Neural progenitor cell (in vitro differentiated cells): ENCODE measurements at regions not wholly inside any gene's neighbourhood (a gene's known extent, or its start where the extent isn't known, plus 50 kb on each side); places are given as distances from the start of the nearest gene placed in this dataset.

ENCODE experiments used
- DNase-seq: peaks from one replicate; pipeline ENCODE4 v3.0.0-alpha.2; 2016; ENCODE audit warnings: low spot score
- H2AFZ ChIP-seq: fragments of 200-600 bp; sonication (generic); replicated peaks from 2 replicates; pipeline ENCODE4 v1.6.1; 2016; ENCODE audit warnings: antibody characterized with exemption
- H3F3A ChIP-seq: fragments of 200-600 bp; sonication (generic); 2 replicates; pipeline ENCODE4 v1.6.1; 2016; ENCODE audit warnings: antibody characterized with exemption, low read depth
- H3K27ac ChIP-seq: fragments of 200-600 bp; sonication (generic); 2 replicates; pipeline ENCODE4 v1.5.1; 2016; ENCODE audit warnings: mild to moderate bottlenecking
- H3K27me3 ChIP-seq: fragments of 200-600 bp; sonication (generic); 2 replicates; pipeline ENCODE4 v1.6.1; 2016; ENCODE audit warnings: mild to moderate bottlenecking, moderate library complexity
- H3K36me3 ChIP-seq: fragments of 200-600 bp; sonication (generic); 2 replicates; pipeline ENCODE4 v1.5.1; 2016
- H3K4me1 ChIP-seq: fragments of 200-600 bp; sonication (generic); 2 replicates; pipeline ENCODE4 v1.6.1; 2016; ENCODE audit warnings: mixed run types
- H3K4me2 ChIP-seq: fragments of 200-600 bp; sonication (generic); 2 replicates; pipeline ENCODE4 v1.6.1; 2016
- H3K4me3 ChIP-seq: fragments of 200-600 bp; sonication (generic); 2 replicates; pipeline ENCODE4 v1.5.1; 2016
- H3K79me2 ChIP-seq: fragments of 200-600 bp; sonication (generic); 2 replicates; pipeline ENCODE4 v1.6.1; 2016; ENCODE audit warnings: low read depth
- H3K9ac ChIP-seq: fragments of 200-600 bp; sonication (generic); 2 replicates; pipeline ENCODE4 v1.6.1; 2016
- H3K9me3 ChIP-seq: fragments of 200-600 bp; sonication (generic); 2 replicates; pipeline ENCODE4 v1.5.1; 2016; ENCODE audit warnings: low read depth
- H4K20me1 ChIP-seq: fragments of 200-600 bp; sonication (generic); 2 replicates; pipeline ENCODE4 v1.6.1; 2016; ENCODE audit warnings: low read depth
- H3K27ac Mint-ChIP-seq: 3 replicates; pipeline ENCODE4 v1.8.0; 2021; ENCODE audit warnings: mixed read lengths
- H3K27me3 Mint-ChIP-seq: 2 replicates; pipeline ENCODE4 v1.8.0; 2022; ENCODE audit warnings: low read depth, mild to moderate bottlenecking, inconsistent platforms, moderate library complexity, mixed read lengths; ENCODE audit not compliant: insufficient read depth
- H3K36me3 Mint-ChIP-seq: 3 replicates; pipeline ENCODE4 v1.8.0; 2021; ENCODE audit warnings: mixed read lengths
- H3K4me1 Mint-ChIP-seq: 3 replicates; pipeline ENCODE4 v1.8.0; 2021; ENCODE audit warnings: mixed read lengths
- H3K4me3 Mint-ChIP-seq: 3 replicates; pipeline ENCODE4 v1.8.0; 2021; ENCODE audit warnings: mild to moderate bottlenecking, moderate library complexity, mixed read lengths
- H3K9me3 Mint-ChIP-seq: 3 replicates; pipeline ENCODE4 v1.8.0; 2020; ENCODE audit warnings: mixed read lengths
- EZH2 ChIP-seq: fragments of 200-600 bp; sonication (generic); IDR thresholded peaks from 2 replicates; pipeline ENCODE4 v1.6.1; 2017; ENCODE audit warnings: antibody characterized with exemption, mild to moderate bottlenecking, moderate library complexity
- EZH2phosphoT487 ChIP-seq: fragments of 200-600 bp; sonication (generic); IDR thresholded peaks from 2 replicates; pipeline ENCODE4 v1.6.1; 2017; ENCODE audit warnings: antibody characterized with exemption
- TF ChIP-seq, protein P1 (sequence below): fragments of 200-600 bp; sonication (generic); IDR thresholded peaks from 2 replicates; pipeline ENCODE4 v1.5.1; 2017; ENCODE audit warnings: antibody characterized with exemption, mild to moderate bottlenecking

DNA sequence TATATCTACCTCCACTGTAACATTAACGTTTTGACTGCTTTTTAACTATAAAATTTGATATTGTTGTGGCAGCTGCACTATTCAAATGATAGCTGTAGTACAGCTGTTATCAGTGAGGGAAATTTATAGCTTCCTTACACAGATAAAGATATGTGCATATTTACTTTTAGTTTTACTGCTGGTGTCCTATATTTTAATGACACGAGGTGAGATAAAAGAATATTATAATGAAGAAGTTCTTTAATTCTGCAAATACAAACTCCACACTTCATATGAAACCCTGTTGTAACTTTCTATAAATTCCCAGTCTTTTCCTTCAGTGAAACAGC, 427.8 kb upstream of the ZEB2 start:
- H3K36me3 Mint-ChIP-seq, result no peaks in the 10 kb centered on the region
- no peak overlapping the region for H3K4me3 ChIP-seq

DNA sequence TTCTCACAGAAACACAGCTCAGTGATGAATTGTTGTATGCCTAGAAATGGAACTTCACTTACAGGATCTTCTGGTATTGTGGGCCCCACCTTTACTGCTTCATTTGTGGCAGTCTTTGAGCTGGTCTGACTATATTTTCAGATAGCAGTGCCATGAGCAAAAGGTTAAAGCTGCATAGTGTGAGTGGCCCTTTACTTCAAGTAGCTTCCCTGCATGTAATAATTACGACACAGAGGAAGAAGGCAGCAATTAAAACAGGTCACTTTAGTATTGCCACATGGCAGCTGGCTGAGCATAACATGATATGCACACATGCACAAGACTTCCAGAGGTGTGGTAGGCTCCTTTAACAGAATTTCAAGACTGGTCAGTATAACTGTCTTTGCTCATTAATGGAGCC, 426.3 kb upstream of the ZEB2 start:
- Mint-ChIP-seq H3K4me1 (peaks cover 17% of the 10 kb centered on the region), H3K27me3 (no peaks in the 10 kb centered on the region), H3K4me3 (no peak overlapping the region), H3K9me3 (no peaks in the 10 kb centered on the region), H3K36me3 (no peaks in the 10 kb centered on the region), H3K27ac (no peak overlapping the region)
- Histone ChIP-seq H3K4me2 (no peak overlapping the region), H4K20me1 (no peaks in the 10 kb centered on the region), H3K36me3 (no peaks in the 10 kb centered on the region), H2AFZ (no peak overlapping the region), H3F3A (no peaks in the 10 kb centered on the region), H3K79me2 (no peaks in the 10 kb centered on the region), H3K4me1 (no peaks in the 10 kb centered on the region), H3K9me3 (no peaks in the 10 kb centered on the region), H3K4me3 (no peak overlapping the region), H3K27me3 (no peaks in the 10 kb centered on the region), H3K27ac (no peak overlapping the region), H3K9ac (no peak overlapping the region)
- DNase-seq, result no peak
- TF ChIP-seq EZH2phosphoT487 (no peak), EZH2 (no peak)
- TF ChIP-seq, protein P1, sequence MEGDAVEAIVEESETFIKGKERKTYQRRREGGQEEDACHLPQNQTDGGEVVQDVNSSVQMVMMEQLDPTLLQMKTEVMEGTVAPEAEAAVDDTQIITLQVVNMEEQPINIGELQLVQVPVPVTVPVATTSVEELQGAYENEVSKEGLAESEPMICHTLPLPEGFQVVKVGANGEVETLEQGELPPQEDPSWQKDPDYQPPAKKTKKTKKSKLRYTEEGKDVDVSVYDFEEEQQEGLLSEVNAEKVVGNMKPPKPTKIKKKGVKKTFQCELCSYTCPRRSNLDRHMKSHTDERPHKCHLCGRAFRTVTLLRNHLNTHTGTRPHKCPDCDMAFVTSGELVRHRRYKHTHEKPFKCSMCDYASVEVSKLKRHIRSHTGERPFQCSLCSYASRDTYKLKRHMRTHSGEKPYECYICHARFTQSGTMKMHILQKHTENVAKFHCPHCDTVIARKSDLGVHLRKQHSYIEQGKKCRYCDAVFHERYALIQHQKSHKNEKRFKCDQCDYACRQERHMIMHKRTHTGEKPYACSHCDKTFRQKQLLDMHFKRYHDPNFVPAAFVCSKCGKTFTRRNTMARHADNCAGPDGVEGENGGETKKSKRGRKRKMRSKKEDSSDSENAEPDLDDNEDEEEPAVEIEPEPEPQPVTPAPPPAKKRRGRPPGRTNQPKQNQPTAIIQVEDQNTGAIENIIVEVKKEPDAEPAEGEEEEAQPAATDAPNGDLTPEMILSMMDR, result no peak

More for the DNA sequence above, 427.8 kb upstream of the ZEB2 start:
- Histone ChIP-seq H3K4me2 (no peak overlapping the region), H3K36me3 (no peaks in the 10 kb centered on the region), H3K27me3 (no peaks in the 10 kb centered on the region), H3F3A (no peaks in the 10 kb centered on the region), H3K9me3 (no peaks in the 10 kb centered on the region), H2AFZ (peak overlapping the region; percentile 80), H3K27ac (no peak overlapping the region), H4K20me1 (no peaks in the 10 kb centered on the region), H3K9ac (no peak overlapping the region), H3K79me2 (no peaks in the 10 kb centered on the region), H3K4me1 (no peaks in the 10 kb centered on the region)
- TF ChIP-seq, protein P1, result no peak
- TF ChIP-seq EZH2 (no peak), EZH2phosphoT487 (no peak)
- H3K27ac Mint-ChIP-seq, result no peak overlapping the region
- no peak for DNase-seq
- H3K4me1 Mint-ChIP-seq, result peaks cover 19% of the 10 kb centered on the region
- H3K27me3 Mint-ChIP-seq, result no peaks in the 10 kb centered on the region
- no peak overlapping the region for H3K4me3 Mint-ChIP-seq
- H3K9me3 Mint-ChIP-seq, result no peaks in the 10 kb centered on the region

DNA sequence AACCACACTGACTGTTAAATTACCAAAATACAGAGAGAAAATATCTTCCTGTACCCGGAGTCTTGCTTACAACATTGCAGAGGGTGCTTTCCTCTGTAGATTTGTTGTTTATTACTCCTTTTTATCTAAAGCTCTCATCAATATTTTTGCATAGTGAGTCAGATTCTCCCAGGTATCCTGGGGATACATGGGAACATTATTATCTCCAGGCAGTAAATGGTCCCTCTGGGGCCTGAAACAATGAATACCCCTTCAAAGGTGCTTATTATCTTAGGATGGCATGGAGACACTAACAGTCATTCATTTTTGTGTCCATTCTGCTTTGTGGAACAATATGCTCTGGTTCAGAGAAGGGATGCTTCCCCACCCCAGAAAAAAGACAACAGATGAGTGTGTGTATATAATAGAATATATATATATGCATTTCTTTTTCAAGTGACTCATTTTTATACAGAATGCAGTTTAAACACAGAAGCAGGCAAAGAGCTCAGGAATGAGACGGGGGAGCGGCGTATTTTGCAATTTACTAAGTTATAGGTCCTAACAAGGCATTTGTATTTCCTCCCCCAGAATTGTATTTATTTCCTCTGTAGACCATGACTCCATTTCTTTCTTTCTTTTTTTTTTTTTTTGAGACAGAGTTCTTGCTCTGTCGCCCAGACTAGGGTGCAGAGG, 424.8 kb upstream of the ZEB2 start:
- Mint-ChIP-seq H3K27me3 (no peaks in the 10 kb centered on the region), H3K36me3 (no peaks in the 10 kb centered on the region), H3K4me3 (no peak overlapping the region), H3K27ac (no peak overlapping the region), H3K9me3 (peaks cover 2% of the 10 kb centered on the region), H3K4me1 (peaks cover 12% of the 10 kb centered on the region)
- no peaks in the 10 kb centered on the region for H3K79me2 ChIP-seq
- no peaks in the 10 kb centered on the region for H3F3A ChIP-seq
- no peaks in the 10 kb centered on the region for H3K4me1 ChIP-seq
- H3K9me3 ChIP-seq, result no peaks in the 10 kb centered on the region
- H3K9ac ChIP-seq, result no peak overlapping the region
- no peak overlapping the region for H2AFZ ChIP-seq
- no peak overlapping the region for H3K4me2 ChIP-seq
- H3K4me3 ChIP-seq, result no peak overlapping the region
- H4K20me1 ChIP-seq, result no peaks in the 10 kb centered on the region
- no peak for DNase-seq
- H3K27ac ChIP-seq, result no peak overlapping the region
- no peak for TF ChIP-seq EZH2
- TF ChIP-seq, protein P1, result no peak
- TF ChIP-seq EZH2phosphoT487, result no peak
- no peaks in the 10 kb centered on the region for H3K36me3 ChIP-seq
- no peaks in the 10 kb centered on the region for H3K27me3 ChIP-seq
